Right lung (tissue), 2 donors: ENCODE measurements at regions not wholly inside any gene's neighbourhood (a gene's known extent, or its start where the extent isn't known, plus 50 kb on each side); places are given as distances from the start of the nearest gene placed in this dataset.
"Not testable (repeated sequence)": the region's sequence is repeated elsewhere in the genome, so short reads cannot be mapped to it uniquely, and the experiment has no call there.

Experiments used
- DNase-seq, 2 donors: peaks; one replicate each; pipeline ENCODE4 v3.0.0-alpha.2; 2013

- DNase-seq: not testable (repeated sequence)
Observed at GRCh38 chr1:224029286-224030025, 84.5 kb upstream of the FBXO28 start.

DNA sequence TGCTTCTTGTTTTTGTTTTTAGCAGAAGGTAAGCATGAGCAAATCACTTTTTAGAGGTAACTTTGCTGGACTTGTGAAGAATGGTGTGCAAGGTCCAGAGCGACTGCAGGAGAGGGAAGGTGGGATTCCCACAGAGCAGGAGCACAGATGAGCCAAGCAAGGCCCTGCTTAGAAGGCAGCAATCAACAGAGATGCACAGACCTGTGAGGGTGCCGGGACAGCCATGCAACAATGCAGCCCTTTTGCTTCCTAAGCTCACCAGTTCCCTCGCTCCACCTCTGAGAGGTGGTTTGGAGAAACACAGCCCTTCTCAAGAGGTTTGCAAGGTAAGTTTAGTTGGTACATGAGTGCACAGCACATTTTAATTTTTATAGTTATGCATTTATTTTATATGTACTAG lies 85.1 kb upstream of the FBXO28 start:
- DNase-seq: not testable (repeated sequence)

DNA sequence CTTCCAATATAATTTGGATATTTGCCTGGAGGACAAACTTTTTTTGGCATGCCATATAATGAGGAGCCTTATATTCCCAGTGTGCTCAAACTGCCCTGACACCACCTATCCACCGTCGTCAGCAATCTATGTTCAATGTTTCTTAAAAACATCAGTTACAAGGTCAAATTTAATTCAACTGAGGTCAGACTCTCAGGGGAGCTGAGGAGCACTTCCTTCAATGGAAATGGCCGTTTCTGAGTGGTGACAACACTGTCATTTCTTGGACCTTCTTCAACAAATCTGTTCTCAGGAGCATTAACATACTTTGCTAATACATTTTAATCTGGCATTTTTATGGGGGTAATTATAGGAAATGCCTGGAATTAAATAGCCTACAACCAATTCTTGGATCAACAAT lies 90.8 kb upstream of the FBXO28 start:
- not testable (repeated sequence) for DNase-seq

DNA sequence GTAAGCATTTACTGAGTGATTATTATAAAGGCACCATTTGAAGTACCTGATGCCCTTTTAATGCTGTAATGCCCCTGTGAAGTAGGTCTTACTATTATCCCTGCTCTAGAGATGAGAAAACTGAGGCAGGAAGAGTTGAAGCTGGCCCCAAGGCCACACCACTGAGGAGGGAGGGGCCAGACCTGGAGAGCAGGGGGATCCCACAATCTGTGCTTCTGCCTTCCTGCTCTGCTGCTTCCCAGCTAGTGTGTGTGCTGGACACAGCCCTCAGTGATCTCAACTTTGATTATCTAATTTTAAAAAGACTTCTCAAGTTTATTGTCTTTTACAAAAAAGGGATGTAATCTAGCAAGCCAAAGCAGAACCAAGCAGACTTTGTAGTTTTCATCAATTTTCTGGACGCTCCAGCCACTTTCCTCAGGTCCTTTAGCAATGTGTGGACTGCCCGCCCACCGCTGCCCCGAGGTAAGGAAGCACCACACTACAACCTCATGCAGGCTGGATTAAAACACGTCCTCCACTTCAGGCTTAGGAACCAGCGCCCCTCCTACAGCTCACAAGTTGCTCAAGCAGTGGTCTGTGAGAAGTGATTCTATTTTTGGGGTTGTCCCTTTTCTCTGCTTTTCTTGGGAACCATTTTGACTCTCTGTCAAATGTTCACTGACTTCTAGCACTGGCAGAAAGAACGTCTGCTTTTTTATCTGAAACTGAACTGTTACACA lies 91.5 kb upstream of the FBXO28 start:
- not testable (repeated sequence) for DNase-seq

DNA sequence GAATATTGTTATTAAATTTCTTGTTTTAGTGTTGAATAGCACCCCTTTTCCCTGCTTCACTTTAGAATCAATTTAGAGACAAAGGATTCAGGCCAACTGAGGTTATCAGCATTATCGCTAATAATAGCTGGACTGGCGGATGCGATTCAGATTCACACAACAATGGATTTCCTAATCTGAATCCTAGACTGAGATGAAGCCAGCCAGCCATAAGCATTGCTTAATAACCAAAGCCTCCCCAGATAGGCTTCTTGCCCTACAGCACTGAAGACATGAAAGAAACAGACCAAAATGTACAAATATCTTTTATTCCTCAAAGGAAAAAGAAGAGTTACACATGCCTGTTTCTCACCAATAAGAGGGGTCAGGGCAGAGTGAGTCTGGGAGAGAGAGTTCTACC lies 94.0 kb upstream of the FBXO28 start:
- DNase-seq: not testable (repeated sequence)

DNA sequence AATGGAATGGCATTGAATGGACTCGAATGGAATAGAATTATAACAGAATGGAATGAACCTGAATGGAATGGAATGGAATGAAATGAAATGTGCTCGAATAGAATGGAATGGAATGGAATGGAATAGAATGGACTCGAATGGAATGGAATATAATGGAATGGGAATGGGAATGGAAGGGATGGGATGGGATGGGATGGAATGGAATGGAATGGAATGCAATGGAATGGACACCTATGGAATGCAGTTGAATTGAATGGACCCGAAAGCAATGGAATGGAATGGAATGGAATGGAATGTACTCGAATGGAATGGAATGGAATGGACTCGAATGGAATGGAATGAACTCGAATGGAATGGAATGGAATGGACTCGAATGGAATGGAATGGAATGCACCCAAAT lies 98.1 kb upstream of the FBXO28 start:
- DNase-seq: not testable (repeated sequence)

DNA sequence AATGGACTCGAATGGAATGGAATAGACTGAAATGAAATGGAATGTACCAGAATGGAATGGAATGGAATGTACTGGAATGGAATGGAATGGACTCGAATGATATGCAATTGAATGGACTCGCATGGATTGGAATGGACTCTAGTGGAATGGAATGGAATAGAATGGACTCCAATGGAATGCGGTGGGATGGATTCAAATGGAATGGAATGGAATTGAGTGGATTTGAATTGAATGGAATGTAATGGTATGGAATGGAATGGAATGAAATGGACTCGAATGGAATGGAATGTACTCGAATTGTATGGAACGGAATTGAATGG lies 99.6 kb upstream of the FBXO28 start:
- no peak for DNase-seq

DNA sequence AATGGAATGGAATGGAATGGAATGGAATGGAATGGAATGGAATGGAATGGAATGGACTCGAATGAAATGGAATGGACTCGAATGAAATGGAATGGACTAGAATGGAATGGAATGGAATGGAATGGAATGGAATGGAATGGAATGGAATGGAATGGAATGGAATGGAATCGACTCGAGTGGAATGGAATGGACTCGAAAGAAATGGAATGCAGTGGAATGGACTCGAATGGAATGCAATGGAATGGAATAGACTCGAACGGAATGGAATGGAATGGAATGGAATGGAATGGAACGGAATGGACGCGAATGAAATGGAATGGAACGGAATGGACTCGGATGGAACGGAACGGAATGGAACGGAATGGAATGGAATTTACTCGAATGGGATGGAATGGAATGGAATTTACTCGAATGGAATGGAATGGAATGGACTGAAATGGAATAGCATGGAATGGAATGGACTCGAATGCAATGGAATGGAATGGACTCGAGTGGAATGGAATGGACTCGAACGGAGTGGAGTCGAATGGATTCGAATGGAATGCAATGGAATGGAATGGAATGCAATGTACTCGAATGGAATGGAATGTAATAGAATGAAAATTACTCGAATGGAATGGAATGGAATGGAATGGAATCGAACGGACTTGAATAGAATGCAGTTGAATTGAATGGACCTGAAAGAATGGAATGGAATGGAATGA lies 100.1 kb upstream of the FBXO28 start:
- not testable (repeated sequence) for DNase-seq

DNA sequence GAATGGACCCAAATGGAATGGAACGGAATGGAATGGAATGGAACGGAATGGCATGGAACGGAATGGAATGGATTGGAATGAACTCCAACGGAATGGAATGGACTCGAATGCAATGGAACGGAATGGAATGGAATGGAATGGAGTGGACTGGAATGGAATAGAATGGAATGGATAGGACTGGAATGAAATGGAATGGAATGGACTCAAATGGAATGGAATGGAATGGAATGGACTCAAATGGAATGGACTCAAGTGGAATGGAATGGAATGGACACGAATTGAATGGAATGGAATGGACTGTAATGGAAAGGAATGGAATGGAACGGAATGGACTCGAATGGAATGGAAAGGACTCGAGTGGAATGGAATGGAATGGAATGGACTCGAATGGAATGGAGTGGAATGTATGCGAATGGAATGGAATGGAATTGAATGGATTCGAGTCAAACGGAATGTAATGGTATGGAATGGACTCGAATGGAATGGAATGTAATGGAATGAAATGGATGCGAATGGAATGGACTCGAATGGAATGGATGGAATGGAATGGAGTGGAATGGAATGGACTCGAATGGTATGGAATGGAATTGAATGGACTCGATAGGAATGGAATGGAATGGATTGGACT lies 101.0 kb upstream of the FBXO28 start:
- DNase-seq: not testable (repeated sequence)

- not testable (repeated sequence) for DNase-seq
Observed at GRCh38 chr1:224012162-224012561, 101.7 kb upstream of the FBXO28 start.

DNA sequence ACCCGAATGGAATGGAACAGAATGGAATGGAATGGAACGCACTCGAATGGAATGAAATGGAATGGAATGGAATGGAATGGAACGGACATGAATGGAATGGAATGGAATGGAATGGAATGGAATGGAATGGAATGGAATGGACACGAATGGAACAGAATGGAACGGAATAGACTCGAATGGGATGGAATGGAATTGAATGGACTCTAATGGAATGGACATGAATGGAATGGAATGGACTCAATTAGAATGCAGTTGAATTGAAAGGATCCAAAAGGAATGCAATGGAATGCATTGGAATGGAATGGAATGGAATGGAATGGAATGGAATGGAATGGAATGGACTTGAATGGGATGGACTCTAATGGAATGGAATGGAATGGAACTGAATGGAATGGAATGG lies 102.2 kb upstream of the FBXO28 start:
- not testable (repeated sequence) for DNase-seq

DNA sequence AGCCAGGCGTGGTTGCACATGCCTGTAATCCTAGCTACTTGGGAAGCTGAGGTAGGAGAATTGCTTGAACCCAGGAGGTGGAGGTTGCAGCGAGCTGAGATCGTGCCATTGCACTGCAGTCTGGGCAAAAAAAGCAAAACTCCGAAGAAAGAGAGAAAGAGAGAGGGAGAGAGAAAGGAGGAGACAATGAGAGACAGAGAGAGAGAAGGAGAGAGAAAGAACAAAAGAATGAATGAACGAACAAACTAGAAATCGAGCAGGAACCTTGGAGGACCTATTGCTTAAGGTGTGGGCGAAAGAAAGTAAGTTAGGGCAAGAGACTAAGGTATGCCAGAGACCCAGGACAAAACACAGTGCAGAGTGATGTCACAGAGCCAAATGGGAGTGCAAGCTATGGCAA lies 102.8 kb upstream of the FBXO28 start:
- not testable (repeated sequence) for DNase-seq

DNA sequence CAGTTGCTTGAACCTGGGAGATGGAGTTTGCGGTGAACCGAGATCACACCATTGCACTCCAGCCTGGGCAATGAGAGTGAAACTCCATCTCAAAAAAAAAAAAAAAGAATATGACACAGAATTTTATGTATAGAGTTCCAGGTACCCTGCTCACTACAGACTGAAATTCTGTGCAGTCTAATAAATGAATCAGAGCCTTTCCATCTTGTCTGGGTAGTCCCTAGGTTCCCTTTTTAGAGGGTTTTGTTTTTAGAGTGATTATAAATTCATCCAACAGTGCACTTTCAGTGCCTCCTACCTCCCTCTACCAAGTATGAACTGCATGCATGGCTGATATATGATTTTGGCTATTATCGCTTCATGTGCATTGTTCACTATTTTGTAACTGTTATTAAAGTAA lies 107.9 kb upstream of the FBXO28 start:
- DNase-seq: not testable (repeated sequence)

DNA sequence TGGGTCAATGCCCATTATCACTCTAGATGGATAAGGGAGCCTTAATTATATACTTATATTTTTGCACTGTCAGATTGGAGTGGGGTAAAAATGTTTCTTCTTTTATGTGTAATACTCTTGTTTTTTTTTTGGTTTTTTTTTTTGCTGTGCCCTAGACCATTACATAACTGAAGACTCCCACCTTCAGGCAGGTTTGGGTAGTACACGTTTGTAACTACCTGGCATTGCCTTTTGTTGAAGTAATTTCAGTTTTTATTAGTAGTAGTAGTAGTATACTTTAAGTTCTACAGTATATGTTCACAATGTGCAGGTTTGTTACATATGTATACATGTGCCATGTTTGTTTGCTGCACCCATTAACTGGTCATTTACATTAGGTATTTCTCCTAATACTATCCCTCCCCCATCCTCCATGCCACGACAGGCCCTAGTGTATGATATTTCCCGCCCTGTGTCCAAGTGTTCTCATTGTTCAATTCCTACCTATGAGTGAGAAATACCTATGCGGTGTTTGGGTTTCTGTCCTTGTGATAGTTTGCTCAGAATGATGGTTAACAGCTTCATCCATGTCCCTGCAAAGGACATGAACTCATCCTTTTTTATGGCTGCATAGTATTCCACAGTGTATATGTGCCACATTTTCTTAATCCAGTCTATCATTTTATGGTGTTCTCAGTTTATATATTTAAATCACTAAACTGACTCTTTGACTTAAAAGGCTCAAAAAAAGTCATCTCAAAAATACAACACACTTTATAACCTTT lies 109.2 kb upstream of the FBXO28 start:
- not testable (repeated sequence) for DNase-seq

GRCh38 chr1:224003896-224004295 lies 110.0 kb upstream of the FBXO28 start:
- not testable (repeated sequence) for DNase-seq

- not testable (repeated sequence) for DNase-seq
Observed at GRCh38 chr1:224001757-224002156, 112.2 kb upstream of the FBXO28 start.

GRCh38 chr1:223999761-224000160 lies 114.2 kb upstream of the FBXO28 start:
- DNase-seq: peak; percentile 29 to 31

GRCh38 chr1:223998676-223999455 lies 115.0 kb upstream of the FBXO28 start:
- not testable (repeated sequence) for DNase-seq

DNA sequence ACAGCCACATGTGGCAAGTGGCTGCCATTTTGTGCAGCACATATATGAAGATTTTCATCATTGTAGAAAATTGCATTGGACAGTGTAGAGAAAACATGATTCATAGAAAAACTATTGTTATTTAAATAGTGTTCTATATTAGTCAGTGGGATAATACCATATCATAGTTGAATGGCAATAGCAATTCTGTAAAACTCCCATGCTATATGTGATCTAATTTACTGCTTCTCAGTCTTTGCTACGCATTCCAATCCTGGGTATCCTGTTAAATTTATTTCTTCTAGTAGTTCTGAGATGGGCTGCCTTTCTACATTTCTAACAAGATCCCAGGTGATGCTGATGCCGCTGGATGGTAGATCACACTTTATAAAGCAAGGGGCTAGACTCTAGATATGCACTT lies 117.5 kb upstream of the FBXO28 start:
- not testable (repeated sequence) for DNase-seq

- peak; percentile 99 for DNase-seq
Observed at GRCh38 chr1:223992456-223993246, 121.3 kb upstream of the FBXO28 start.
